SKM-1 (cell line): ENCODE measurements at regions not wholly inside any gene's neighbourhood (a gene's known extent, or its start where the extent isn't known, plus 50 kb on each side); places are given as distances from the start of the nearest gene placed in this dataset.

Experiments used
- DNase-seq: peaks from one replicate; lab custom pipeline; 2025; ENCODE audit not compliant: unreplicated experiment; lab: John Stamatoyannopoulos, UW

GRCh38 chr4:177047070-177047850 is 254.5 kb upstream of the VEGFC start:
- DNase-seq: peak; percentile 49

- no peak for DNase-seq
Measured at GRCh38 chr4:177047851-177048174, 255.1 kb upstream of the VEGFC start.

- DNase-seq: peak; percentile 36
Measured at GRCh38 chr4:177051473-177052060, 258.1 kb upstream of the NEIL3 start.

- no peak for DNase-seq
Measured at GRCh38 chr4:177052211-177052934, 257.3 kb upstream of the NEIL3 start.

GRCh38 chr4:177057186-177057585 is 252.5 kb upstream of the NEIL3 start:
- no peak for DNase-seq

GRCh38 chr4:177064116-177064515 is 245.6 kb upstream of the NEIL3 start:
- DNase-seq: no peak

GRCh38 chr4:177064729-177065394 is 244.8 kb upstream of the NEIL3 start:
- no peak for DNase-seq

- DNase-seq: no peak
Measured at GRCh38 chr4:177066746-177067145, 242.9 kb upstream of the NEIL3 start.

- no peak for DNase-seq
Measured at GRCh38 chr4:177070533-177071058, 239.1 kb upstream of the NEIL3 start.

- no peak for DNase-seq
Measured at GRCh38 chr4:177077095-177077971, 232.3 kb upstream of the NEIL3 start.

- no peak for DNase-seq
Measured at GRCh38 chr4:177079327-177079726, 230.3 kb upstream of the NEIL3 start.

GRCh38 chr4:177080388-177080787 is 229.3 kb upstream of the NEIL3 start:
- DNase-seq: no peak

GRCh38 chr4:177087060-177087459 is 222.6 kb upstream of the NEIL3 start:
- no peak for DNase-seq

- DNase-seq: no peak
Measured at GRCh38 chr4:177087499-177087898, 222.2 kb upstream of the NEIL3 start.

- no peak for DNase-seq
Measured at GRCh38 chr4:177091515-177091914, 218.2 kb upstream of the NEIL3 start.

GRCh38 chr4:177092807-177093206 is 216.9 kb upstream of the NEIL3 start:
- DNase-seq: no peak

GRCh38 chr4:177093964-177094363 is 215.7 kb upstream of the NEIL3 start:
- DNase-seq: no peak

- DNase-seq: no peak
Measured at GRCh38 chr4:177097291-177097690, 212.4 kb upstream of the NEIL3 start.

GRCh38 chr4:177099211-177099610 is 210.5 kb upstream of the NEIL3 start:
- no peak for DNase-seq

GRCh38 chr4:177100307-177100706 is 209.4 kb upstream of the NEIL3 start:
- DNase-seq: no peak
